GM19397 (cell line): ENCODE measurements at regions not wholly inside any gene's neighbourhood (a gene's known extent, or its start where the extent isn't known, plus 50 kb on each side); places are given as distances from the start of the nearest gene placed in this dataset.

Experiments used
- ATAC-seq: cut with Tn5 transposase; IDR thresholded peaks from one replicate; pipeline ENCODE4 v1.9.1; 2021; ENCODE audit warnings: mild to moderate bottlenecking, moderate library complexity; ENCODE audit not compliant: unreplicated experiment

DNA sequence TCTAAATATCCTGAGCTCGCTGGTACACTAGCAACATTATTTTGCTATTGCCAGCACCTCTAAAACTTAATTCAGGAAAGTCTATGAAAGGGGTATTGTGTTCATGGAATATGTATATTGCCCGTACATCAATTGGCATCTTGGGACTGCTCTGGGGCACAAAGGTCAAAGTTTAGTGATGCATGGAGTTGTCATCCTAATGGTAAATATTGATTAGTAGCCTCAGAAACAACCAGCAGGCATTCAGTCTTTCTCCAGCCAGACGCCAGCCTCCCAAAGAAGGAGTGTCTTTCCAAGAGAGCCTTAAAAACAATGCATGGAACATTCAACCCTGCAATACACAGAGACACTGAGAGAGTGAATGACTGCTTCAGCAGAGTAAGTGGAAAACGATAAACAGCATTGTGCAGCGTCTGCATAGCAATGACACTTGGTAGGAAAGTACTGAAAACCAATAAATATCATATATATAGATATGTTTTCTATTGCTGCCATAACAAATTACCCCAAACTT, 377.3 kb downstream of the SHQ1 start:
- ATAC-seq, result no peak

- no peak for ATAC-seq
These were observed 382.4 kb downstream of the SHQ1 start for GRCh38 chr3:72465853-72466252.

DNA sequence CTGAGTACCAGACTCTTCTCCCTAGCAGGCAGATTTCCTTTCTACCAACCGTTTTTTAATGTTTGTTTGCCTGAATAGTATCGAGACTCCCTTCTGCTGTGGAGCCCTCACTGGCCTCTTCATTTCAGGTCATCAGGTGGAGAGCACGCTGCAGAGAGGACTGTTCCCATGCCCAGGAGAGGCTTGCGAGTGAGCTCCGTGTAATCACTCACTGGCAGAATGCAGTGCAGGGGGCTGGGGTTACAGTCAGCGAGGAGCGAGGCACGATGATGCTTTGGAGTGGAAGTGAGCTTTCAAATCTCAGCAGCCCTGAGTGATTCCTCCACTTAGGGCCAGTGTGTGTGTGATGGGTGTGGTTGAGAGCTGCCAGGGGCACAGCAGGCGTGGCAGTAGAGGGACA, 385.2 kb downstream of the SHQ1 start:
- no peak for ATAC-seq

DNA sequence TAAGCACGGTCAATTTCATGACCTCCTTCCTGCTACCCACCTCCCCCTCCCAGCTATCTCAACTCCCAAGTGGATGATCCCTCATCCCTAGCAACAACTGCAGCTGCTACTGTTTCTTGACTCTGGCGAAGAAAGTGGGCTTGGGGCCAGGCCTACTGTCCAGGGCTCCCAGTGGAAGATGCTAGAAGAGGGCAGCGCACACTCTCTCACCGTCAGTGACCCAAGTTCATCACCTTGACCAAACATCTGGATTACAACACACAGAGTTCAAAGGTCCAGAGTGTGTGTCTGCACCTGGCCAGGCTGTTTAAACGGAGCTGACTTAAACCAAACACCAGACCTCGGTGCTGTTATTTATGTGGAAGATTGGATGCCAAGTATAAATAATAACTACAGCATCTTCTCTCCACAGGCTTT, 385.6 kb downstream of the SHQ1 start:
- ATAC-seq, result no peak

DNA sequence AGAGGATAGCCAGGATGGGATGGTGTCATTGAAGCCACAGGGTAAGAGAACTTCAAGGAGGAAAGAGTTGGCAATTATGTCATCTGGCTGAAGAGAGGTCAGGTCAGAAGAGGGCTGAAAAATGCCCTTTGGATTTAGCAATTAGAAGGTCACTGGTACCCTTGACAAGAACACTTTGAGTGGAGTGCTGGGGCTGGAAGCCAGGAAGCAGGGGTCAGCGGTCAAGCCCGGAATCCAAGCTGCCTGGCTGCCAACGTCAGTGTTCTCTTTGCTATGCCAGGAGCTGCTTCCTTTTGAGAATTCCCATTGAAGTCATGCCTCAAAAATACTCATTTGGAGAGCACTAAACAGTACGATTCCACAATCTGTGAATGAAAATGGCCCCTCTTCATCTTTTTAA, 386.5 kb downstream of the SHQ1 start:
- no peak for ATAC-seq

GRCh38 chr3:72460205-72461174, 387.8 kb downstream of the SHQ1 start:
- ATAC-seq, result no peak

- ATAC-seq, result no peak
These were observed 388.7 kb downstream of the SHQ1 start for GRCh38 chr3:72459588-72459987.

GRCh38 chr3:72458375-72458774, 389.9 kb downstream of the SHQ1 start:
- ATAC-seq, result no peak

GRCh38 chr3:72454441-72454840, 393.8 kb downstream of the SHQ1 start:
- no peak for ATAC-seq

DNA sequence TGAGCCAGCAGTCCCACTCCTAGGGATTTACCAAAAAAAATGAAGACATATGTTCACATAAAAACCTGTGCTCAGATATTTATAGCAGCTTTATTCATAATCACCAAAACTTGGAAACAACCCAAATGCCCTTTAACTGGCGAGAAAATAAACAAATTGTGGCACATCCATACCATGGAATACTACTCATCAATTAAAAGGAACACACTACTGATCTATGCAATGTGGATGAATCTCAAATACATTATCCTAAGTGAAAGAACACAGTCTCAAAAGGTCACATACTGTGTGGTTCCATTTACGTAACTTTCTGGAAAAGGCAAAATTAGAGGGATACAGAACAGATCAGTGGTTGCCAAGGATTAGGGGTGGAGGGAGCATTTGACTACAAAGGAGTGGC, 394.5 kb downstream of the SHQ1 start:
- no peak for ATAC-seq

GRCh38 chr3:72452745-72453144, 395.5 kb downstream of the SHQ1 start:
- ATAC-seq, result no peak

DNA sequence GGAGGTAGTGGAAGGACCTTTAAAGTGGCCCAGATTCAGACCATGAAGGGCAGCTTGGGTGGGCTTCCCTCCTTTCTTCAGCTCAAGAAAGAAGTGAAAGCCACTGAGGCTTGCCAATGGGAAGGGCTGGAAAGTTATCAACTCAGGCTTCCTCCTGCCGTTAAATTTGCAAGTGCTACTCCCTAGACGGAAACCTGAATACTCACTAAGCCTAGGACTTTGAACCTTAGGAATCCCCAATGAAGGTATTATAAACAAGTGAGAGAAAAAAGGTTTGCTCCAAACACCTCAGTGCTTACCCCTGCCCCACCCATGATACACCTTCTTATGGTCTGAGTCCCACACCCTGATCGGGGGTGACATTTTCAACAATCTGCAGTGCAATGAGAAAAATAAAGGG, 396.4 kb downstream of the SHQ1 start:
- no peak for ATAC-seq

GRCh38 chr3:72449551-72449950, 398.7 kb downstream of the SHQ1 start:
- no peak for ATAC-seq

DNA sequence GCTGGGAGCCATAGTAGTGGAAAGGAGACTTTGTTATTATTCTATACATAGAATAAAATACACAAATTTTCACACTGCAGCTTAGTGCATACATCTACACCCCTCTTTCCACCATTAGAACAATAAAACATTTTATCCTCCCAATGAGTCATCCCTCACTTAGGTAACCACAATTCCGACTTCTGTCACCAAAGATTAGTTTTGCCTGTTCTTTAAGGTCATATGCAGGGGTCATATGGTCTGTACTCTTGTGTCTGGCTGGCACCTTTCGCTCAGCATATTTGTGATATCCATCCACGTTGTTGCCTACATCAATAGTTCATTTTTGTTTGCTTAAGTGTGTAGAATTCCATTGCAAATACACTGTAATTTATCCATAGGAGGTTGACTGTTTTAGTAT, 399.4 kb downstream of the SHQ1 start:
- no peak for ATAC-seq

- ATAC-seq, result no peak
These were observed 399.8 kb downstream of the SHQ1 start for GRCh38 chr3:72448375-72448823.

GRCh38 chr3:72447059-72447946, 400.9 kb downstream of the SHQ1 start:
- ATAC-seq, result peak; percentile 93

GRCh38 chr3:72446218-72447058, 401.8 kb downstream of the SHQ1 start, which contains the start of gene RYBP:
RYBP (minus strand) TSS chr3:72446621.
- peak; percentile 37 for ATAC-seq

DNA sequence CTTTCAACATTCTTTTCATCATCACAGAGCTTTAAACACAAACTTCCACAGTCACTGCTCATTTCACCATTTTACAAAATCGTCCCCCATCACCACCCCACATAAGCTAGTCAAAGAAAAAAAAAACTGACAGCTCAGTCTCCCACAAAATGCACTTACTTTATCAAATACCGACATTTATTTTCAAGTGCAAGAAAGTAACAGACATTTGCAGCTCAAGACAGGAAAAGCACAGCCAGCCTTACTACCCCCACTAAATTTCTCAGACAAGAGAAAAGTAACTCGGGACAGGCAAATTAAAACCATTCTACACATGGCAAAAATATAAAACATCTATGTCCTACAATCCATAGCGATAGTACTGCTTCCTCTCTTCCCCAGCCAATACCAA, 402.4 kb downstream of the SHQ1 start:
- no peak for ATAC-seq

DNA sequence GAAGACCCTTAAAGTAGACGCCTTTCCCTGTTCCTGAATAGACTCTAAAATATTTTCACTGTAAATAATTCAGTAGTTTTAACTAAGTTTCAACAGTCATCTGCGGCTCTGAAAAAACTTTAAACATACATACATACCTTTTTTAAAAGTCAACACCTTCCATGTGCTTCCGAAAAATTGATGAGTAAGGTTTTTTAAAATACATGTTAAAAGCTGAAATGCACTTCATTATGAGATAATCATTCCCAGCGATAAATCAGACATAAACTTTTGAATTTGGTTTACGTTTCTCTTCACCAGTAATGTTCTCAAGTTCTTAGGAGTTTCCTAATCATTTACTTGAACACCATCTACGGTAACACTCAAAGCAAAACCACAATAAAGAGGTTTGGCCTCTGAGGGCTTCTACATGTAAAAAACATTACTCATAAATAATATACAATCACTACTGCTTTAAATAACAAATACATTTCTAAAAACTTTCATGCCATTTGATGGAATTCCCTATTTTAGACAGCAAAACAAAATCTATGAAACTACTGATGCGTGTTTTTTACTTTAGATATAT, 403.5 kb downstream of the SHQ1 start:
- no peak for ATAC-seq

GRCh38 chr3:72442759-72443158, 405.5 kb downstream of the SHQ1 start:
- no peak for ATAC-seq
